GM12878 (cell line): ENCODE measurements at regions not wholly inside any gene's neighbourhood (a gene's known extent, or its start where the extent isn't known, plus 50 kb on each side); places are given as distances from the start of the nearest gene placed in this dataset.

ENCODE experiments used
- ATAC-seq: fragments of 200-7000 bp; cut with Tn5 transposase; 3 replicates; pipeline ENCODE4 v1.9.1; 2020; ENCODE audit warnings: mild to moderate bottlenecking, moderate library complexity
- BruUV-seq: library from RNA; stranded (reverse); fragments of 400-500 nt; replicated peaks from 2 replicates; lab custom pipeline; 2021; lab: Mats Ljungman, UMichigan
- CTCF ChIA-PET: fragments of 300-600 bp; sonication (Branson Sonifier 250); formaldehyde crosslinking; extraction: SDS; loops from one replicate; lab custom pipeline; 2021; ENCODE audit warnings: inconsistent platforms; lab: Yijun Ruan, JAX
- POLR2A ChIA-PET: fragments of 350-600 bp; formaldehyde crosslinking; extraction: SDS; loops from one replicate; lab custom pipeline; 2021; ENCODE audit warnings: inconsistent platforms; lab: Charles Lee
- RAD21 ChIA-PET: fragments of 300-600 bp; sonication (Branson Sonifier 250); formaldehyde crosslinking; loops from one replicate; lab custom pipeline; 2023; ENCODE audit warnings: antibody characterized with exemption; ENCODE audit not compliant: unreplicated experiment; lab: Charles Lee
- SMC1A ChIA-PET: fragments of 300-600 bp; sonication (Branson Sonifier 250); formaldehyde crosslinking; loops from one replicate; lab custom pipeline; 2023; ENCODE audit not compliant: unreplicated experiment, uncharacterized antibody; lab: Charles Lee
- DNase-seq: peaks from one replicate; pipeline ENCODE4 v3.0.0-alpha.2; 2011; ENCODE audit warnings: low read depth, low spot score
- FAIRE-seq: peaks from 3 replicates; lab custom pipeline; 2011; peaks lifted over from hg19 to GRCh38; lab: Jason Lieb, UNC
- H2AFZ ChIP-seq: 2 replicates; pipeline ENCODE4 v1.6.0; 2011; ENCODE audit warnings: low read depth, low read length, control low read depth; ENCODE audit not compliant: control insufficient read depth
- H3K27ac ChIP-seq: 2 replicates; pipeline ENCODE4 v1.5.1; 2011; ENCODE audit warnings: control low read depth; ENCODE audit not compliant: control insufficient read depth, insufficient read depth
- H3K27me3 ChIP-seq, 2 experiments: replicated peaks in 1 of 2; 2 replicates each; pipeline versions ENCODE4 v1.6.0 to v1.6.1; 2011; ENCODE audit warnings: low read length in 1 of 2; ENCODE audit not compliant: control insufficient read depth in 2 of 2, insufficient read depth in 2 of 2
- H3K36me3 ChIP-seq, 2 experiments: 2 replicates each; pipeline ENCODE4 v1.5.1; 2011; ENCODE audit warnings: low read length in 1 of 2; ENCODE audit not compliant: control insufficient read depth in 2 of 2, insufficient read depth in 2 of 2
- H3K4me1 ChIP-seq: 2 replicates; pipeline ENCODE4 v1.6.1; 2011; ENCODE audit warnings: mild to moderate bottlenecking, low read length, moderate library complexity, mixed read lengths; ENCODE audit not compliant: control insufficient read depth, insufficient read depth
- H3K4me2 ChIP-seq: 2 replicates; pipeline ENCODE4 v1.6.0; 2011; ENCODE audit warnings: control low read depth; ENCODE audit not compliant: control insufficient read depth, insufficient read depth
- H3K4me3 ChIP-seq: fragments of 200-600 bp; sonication (generic); 2 replicates; pipeline ENCODE4 v1.5.1; 2016
- H3K79me2 ChIP-seq: 2 replicates; pipeline ENCODE4 v1.6.0; 2011; ENCODE audit warnings: low read length; ENCODE audit not compliant: control insufficient read depth, insufficient read depth
- H3K9ac ChIP-seq: 2 replicates; pipeline ENCODE4 v1.8.0; 2011; ENCODE audit warnings: low read length, control low read depth, mixed read lengths; ENCODE audit not compliant: control insufficient read depth, insufficient read depth
- H3K9me3 ChIP-seq: replicated peaks from 3 replicates; pipeline ENCODE4 v1.5.1; 2011; ENCODE audit warnings: mild to moderate bottlenecking, low read length; ENCODE audit not compliant: control insufficient read depth, insufficient read depth
- H4K20me1 ChIP-seq: 2 replicates; pipeline ENCODE4 v1.6.0; 2011; ENCODE audit not compliant: control insufficient read depth, insufficient read depth
- CBFB ChIP-seq: IDR thresholded peaks from 2 replicates; pipeline ENCODE4 v1.6.1; 2016; ENCODE audit warnings: antibody characterized with exemption, low read depth
- CBX5 ChIP-seq: sonication (generic); IDR thresholded peaks from 2 replicates; pipeline ENCODE4 v1.6.1; 2016; ENCODE audit warnings: low read depth, moderate library complexity, mild to moderate bottlenecking, inconsistent platforms
- MEF2B ChIP-seq: fragments of 450-650 bp; IDR thresholded peaks from 2 replicates; pipeline ENCODE4 v1.6.1; 2018; ENCODE audit warnings: mild to moderate bottlenecking, moderate library complexity; ENCODE audit not compliant: partially characterized antibody, poor library complexity, severe bottlenecking
- NFIC ChIP-seq: IDR thresholded peaks from 2 replicates; pipeline ENCODE4 v1.6.1; 2012; ENCODE audit warnings: low read depth, mild to moderate bottlenecking, inconsistent platforms, low read length, moderate library complexity
- RELB ChIP-seq: fragments of 450-650 bp; IDR thresholded peaks from 2 replicates; pipeline ENCODE4 v1.6.1; 2017; ENCODE audit warnings: low read depth, mild to moderate bottlenecking, moderate library complexity
- TARDBP ChIP-seq: IDR thresholded peaks from 2 replicates; pipeline ENCODE4 v1.6.1; 2016; ENCODE audit warnings: borderline replicate concordance
- WRNIP1 ChIP-seq: IDR thresholded peaks from 2 replicates; pipeline ENCODE4 v1.6.1; 2011; ENCODE audit warnings: low read depth, low read length, improper control_type of control experiment, borderline replicate concordance
- ZBTB40 ChIP-seq: fragments of 450-650 bp; IDR thresholded peaks from 2 replicates; pipeline ENCODE4 v1.6.1; 2016; ENCODE audit warnings: mild to moderate bottlenecking, moderate library complexity, borderline replicate concordance
- ZNF384 ChIP-seq: IDR thresholded peaks from 2 replicates; pipeline ENCODE4 v1.6.1; 2012; ENCODE audit warnings: low read depth, mild to moderate bottlenecking, low read length, improper control_type of control experiment, borderline replicate concordance
- WGBS: methylation state at CpG from one replicate; pipeline ENCODE4 v1.1.6; 2016; ENCODE audit warnings: low lambda C conversion rate; ENCODE audit not compliant: insufficient replicate concordance, insufficient coverage; ENCODE audit errors: missing lambda C conversion rate; 5-methylcytosine and 5-hydroxymethylcytosine counted together
- in situ Hi-C: fragments of 300-500 bp; cut with MboI; formaldehyde crosslinking; loops from 9 replicates; pipeline ENCODE4 v1.14.3; 2018; ENCODE audit warnings: mixed read lengths
- intact Hi-C: fragments of 100-400 bp; cut with micrococcal nuclease; formaldehyde crosslinking; loops from one replicate; pipeline ENCODE4 v1.14.2; 2022; ENCODE audit not compliant: unreplicated experiment
- TF ChIP-seq, protein P1 (sequence below): fragments of 450-650 bp; IDR thresholded peaks from 2 replicates; pipeline ENCODE4 v1.6.1; 2014; ENCODE audit warnings: mild to moderate bottlenecking
- TF ChIP-seq, protein P2 (sequence below): fragments of 450-650 bp; IDR thresholded peaks from 2 replicates; pipeline ENCODE4 v1.6.1; 2018; ENCODE audit warnings: borderline replicate concordance, mild to moderate bottlenecking; ENCODE audit not compliant: partially characterized antibody

DNA sequence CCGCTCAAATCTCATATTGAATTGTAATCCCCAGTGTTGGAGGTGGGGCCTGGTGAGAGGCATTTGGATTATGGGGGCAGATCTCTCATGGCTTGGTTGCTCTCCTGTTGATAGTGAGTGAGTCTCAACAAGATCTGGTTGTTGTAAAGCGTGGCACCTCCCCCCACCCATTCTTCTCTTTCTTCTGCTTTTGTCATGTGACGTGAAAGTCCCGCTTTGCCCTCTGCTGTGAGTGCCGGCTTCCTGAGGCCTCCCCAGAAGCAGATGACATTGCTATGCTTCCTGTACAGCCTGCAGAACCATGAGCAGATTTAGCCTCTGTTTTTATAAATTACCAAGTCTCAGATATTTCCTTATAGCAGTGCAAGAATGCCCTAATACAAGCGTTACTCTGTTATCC is 673.8 kb downstream of the ADCYAP1 start:
- Histone ChIP-seq H3K4me1 (no peaks in the 10 kb centered on the region), H3K4me2 (no peak overlapping the region), H3K9me3 (no peaks in the 10 kb centered on the region), H4K20me1 (no peaks in the 10 kb centered on the region), H3K4me3 (no peak overlapping the region), H3K27ac (no peak overlapping the region), H3K36me3 (no peaks in the 10 kb centered on the region), H3K27me3 (no peaks in the 10 kb centered on the region), H3K79me2 (no peaks in the 10 kb centered on the region), H2AFZ (no peak overlapping the region), H3K9ac (no peak overlapping the region)
- DNase-seq (no peak), FAIRE-seq (no peak), ATAC-seq (no peak)
- 35% methylated on average over 6 of the region's 6 CpGs for WGBS
- ChIA-PET SMC1A (no interaction called here), POLR2A (no interaction called here), RAD21 (no interaction called here), CTCF (no interaction called here)
- BruUV-seq, result no TSS peak
- intact Hi-C loops, result no loop called here
- in situ Hi-C loops, result no loop called here
- TF ChIP-seq, protein P1, sequence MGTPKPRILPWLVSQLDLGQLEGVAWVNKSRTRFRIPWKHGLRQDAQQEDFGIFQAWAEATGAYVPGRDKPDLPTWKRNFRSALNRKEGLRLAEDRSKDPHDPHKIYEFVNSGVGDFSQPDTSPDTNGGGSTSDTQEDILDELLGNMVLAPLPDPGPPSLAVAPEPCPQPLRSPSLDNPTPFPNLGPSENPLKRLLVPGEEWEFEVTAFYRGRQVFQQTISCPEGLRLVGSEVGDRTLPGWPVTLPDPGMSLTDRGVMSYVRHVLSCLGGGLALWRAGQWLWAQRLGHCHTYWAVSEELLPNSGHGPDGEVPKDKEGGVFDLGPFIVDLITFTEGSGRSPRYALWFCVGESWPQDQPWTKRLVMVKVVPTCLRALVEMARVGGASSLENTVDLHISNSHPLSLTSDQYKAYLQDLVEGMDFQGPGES, result no peak
- TF ChIP-seq CBX5 (no peak), MEF2B (no peak), NFIC (no peak), TARDBP (no peak), ZNF384 (no peak), WRNIP1 (no peak), ZBTB40 (no peak), CBFB (no peak), RELB (no peak)
- TF ChIP-seq, protein P2, sequence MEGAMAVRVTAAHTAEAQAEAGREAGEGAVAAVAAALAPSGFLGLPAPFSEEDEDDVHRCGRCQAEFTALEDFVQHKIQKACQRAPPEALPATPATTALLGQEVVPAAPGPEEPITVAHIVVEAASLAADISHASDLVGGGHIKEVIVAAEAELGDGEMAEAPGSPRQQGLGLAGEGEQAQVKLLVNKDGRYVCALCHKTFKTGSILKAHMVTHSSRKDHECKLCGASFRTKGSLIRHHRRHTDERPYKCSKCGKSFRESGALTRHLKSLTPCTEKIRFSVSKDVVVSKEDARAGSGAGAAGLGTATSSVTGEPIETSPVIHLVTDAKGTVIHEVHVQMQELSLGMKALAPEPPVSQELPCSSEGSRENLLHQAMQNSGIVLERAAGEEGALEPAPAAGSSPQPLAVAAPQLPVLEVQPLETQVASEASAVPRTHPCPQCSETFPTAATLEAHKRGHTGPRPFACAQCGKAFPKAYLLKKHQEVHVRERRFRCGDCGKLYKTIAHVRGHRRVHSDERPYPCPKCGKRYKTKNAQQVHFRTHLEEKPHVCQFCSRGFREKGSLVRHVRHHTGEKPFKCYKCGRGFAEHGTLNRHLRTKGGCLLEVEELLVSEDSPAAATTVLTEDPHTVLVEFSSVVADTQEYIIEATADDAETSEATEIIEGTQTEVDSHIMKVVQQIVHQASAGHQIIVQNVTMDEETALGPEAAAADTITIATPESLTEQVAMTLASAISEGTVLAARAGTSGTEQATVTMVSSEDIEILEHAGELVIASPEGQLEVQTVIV, result no peak
